ENCODE measurements at regions not wholly inside any gene's neighbourhood (a gene's known extent, or its start where the extent isn't known, plus 50 kb on each side); places are given as distances from the start of the nearest gene placed in this dataset.

DNA sequence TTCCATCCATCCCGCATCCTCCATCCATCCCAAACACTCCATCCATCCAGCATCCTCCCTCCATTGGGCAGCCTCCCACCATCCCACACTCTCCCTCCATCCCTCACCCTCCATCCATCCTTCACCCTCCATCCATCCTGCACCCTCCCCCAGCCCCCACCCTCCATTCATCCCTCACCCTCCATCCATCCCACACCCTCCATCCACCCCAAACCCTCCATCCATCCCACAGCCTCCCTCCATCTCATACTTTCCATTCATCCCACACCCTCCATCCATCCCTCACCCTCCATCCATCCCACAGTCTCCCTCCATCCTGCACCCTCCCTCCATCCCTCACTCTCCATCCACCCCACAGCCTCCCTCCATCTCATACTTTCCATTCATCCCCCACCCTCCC lies 60.4 kb downstream of the FOXI2 start:
- TF ChIP-seq, protein P1, sequence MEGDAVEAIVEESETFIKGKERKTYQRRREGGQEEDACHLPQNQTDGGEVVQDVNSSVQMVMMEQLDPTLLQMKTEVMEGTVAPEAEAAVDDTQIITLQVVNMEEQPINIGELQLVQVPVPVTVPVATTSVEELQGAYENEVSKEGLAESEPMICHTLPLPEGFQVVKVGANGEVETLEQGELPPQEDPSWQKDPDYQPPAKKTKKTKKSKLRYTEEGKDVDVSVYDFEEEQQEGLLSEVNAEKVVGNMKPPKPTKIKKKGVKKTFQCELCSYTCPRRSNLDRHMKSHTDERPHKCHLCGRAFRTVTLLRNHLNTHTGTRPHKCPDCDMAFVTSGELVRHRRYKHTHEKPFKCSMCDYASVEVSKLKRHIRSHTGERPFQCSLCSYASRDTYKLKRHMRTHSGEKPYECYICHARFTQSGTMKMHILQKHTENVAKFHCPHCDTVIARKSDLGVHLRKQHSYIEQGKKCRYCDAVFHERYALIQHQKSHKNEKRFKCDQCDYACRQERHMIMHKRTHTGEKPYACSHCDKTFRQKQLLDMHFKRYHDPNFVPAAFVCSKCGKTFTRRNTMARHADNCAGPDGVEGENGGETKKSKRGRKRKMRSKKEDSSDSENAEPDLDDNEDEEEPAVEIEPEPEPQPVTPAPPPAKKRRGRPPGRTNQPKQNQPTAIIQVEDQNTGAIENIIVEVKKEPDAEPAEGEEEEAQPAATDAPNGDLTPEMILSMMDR (conservative IDR thresholded peaks at IDR 0.05; ENCODE audit: low read depth, low read length) = no peak
- no peak overlapping the region for H3K4me3 ChIP-seq (ENCODE audit: low read length)
- no peak for DNase-seq (ENCODE audit: low read depth)

DNA sequence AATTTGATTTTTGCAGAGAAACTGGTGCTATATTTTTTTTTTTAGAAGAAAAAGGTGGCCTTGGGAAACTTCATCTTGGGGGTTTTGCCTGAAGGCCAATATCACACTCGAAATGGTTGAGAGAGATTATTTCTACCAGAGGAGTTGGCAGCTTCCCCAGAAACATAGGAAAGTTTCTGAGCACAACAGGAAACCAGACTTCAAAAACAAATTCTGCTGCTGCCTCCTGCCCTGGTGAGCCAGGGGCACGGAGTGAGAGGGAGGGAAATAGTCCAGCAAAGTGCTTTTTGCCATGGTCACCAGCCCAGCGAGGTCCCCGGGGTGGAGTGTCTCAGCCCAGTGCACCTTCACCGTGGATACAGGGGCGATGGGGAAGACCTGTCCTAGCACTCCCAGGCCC lies 61.1 kb downstream of the FOXI2 start:
- TF ChIP-seq, protein P1 (conservative IDR thresholded peaks at IDR 0.05; ENCODE audit: low read depth, low read length) = no peak
- no peak overlapping the region for H3K4me3 ChIP-seq (ENCODE audit: low read length)
- DNase-seq (ENCODE audit: low read depth) = no peak

DNA sequence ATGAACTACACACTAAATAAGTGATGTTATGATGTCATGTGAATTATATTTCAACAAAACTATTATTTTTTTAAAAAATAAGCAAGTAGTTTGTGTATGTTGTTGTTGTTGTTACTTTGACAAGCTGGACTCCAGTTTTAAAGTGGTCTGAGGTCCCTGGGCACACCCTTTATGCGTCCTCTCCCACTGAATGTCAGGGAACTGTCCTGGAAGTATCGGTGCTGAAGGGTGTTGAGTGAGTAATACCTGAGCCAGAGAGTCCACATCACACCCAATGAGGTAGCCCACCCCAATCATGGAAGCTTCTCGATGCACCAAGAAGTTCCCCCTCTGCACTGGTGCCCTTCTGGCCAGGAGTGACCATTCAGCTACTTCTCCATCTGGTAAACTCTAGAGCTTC lies 64.3 kb downstream of the FOXI2 start:
- DNase-seq (ENCODE audit: low read depth) = no peak
- no peak overlapping the region for H3K4me3 ChIP-seq (ENCODE audit: low read length)
- TF ChIP-seq, protein P1 (conservative IDR thresholded peaks at IDR 0.05; ENCODE audit: low read depth, low read length) = no peak

DNA sequence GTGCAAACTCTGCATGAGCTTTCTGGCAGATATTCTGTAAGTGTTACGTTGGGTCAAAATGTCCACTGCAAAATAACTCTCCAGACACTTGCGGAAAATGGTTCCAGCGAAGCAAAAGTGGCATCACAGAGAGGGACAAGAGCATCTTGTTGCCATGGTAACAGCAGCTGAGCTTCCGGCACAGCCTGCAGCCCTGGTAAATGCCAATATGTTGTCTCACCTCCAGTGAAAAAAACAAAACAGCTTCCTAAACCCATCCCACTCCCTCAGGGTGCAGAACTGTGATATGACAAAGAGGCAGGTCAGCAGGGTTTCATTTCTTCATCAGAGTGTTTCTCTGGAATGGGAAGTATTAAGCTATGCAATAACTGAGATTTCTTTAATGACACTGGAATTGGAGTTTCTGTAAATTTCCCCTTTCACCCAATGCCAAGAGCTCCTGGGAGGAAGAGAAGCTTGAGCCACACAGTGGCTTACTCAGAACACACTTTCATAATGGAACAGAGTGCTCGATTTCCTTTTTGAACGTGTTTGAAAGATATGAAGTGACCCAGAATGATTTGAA lies 65.6 kb downstream of the FOXI2 start:
- TF ChIP-seq, protein P1 (conservative IDR thresholded peaks at IDR 0.05; ENCODE audit: low read depth, low read length) = no peak
- no peak for DNase-seq (ENCODE audit: low read depth)
- H3K4me3 ChIP-seq (ENCODE audit: low read length) = no peak overlapping the region

DNA sequence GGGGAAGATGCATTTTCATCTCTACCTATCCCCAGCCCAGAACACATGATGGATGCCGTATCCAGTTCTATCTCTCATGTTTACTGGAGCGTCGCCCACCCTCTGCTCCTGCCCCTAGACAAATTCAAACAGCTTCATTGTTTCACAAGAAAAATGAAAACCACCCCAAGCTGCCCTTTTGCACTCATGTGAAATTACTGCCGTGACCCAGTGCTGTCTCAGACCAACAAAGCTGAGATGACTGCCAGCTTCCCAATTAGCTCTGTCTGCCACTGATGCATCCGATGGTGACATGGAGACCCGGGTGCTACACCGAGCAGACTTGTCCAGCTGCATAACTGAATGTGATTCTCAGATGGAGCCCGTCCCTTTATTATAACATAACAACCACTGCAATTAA lies 67.7 kb downstream of the FOXI2 start:
- H3K4me3 ChIP-seq (ENCODE audit: low read length) = no peak overlapping the region
- no peak for DNase-seq (ENCODE audit: low read depth)
- TF ChIP-seq, protein P1 (conservative IDR thresholded peaks at IDR 0.05; ENCODE audit: low read depth, low read length) = no peak

DNA sequence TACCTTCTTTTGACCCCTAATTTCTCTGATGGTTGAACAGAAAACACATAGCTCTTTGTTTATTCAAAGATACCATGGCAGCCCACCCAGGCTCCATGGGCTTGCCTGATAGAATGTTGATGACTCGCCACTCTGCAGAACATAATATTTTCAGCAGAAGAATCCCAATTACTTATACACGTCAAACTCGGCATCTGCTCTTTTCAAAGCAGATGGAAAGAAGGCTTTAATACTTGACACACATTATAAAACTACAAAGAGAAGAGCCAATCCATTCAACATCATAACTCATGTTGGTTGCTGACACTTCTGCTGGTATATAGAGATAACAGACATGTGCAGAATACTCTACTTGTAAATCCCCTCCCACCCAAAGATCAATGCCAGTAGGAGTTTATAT lies 69.0 kb downstream of the FOXI2 start:
- H3K4me3 ChIP-seq (ENCODE audit: low read length) = no peak overlapping the region
- DNase-seq (ENCODE audit: low read depth) = no peak
- TF ChIP-seq, protein P1 (conservative IDR thresholded peaks at IDR 0.05; ENCODE audit: low read depth, low read length) = no peak

DNA sequence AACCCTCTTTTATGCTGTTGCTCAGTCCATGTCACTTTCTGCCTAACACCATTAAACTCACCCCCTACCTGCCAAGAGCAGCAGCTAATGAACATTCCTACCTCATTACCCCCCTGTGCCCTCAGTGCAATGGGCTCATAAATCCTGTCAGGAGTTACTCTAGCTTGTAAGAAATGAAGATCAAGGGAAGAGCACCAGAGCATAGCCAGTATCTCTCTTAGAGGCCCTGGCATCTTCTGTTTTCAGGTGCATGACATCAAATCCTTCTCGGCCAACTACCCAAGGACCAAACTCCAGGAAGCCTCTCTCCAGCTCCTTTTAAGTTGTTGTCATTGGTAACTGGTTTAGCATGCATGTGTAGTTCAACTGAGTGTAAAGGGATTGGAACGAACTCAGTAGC lies 75.1 kb downstream of the FOXI2 start:
- no peak overlapping the region for H3K4me3 ChIP-seq (ENCODE audit: low read length)
- no peak for DNase-seq (ENCODE audit: low read depth)
- TF ChIP-seq, protein P1 (conservative IDR thresholded peaks at IDR 0.05; ENCODE audit: low read depth, low read length) = no peak

Data from retinal pigment epithelial cell (primary cell).